ENCODE measurements at regions not wholly inside any gene's neighbourhood (a gene's known extent, or its start where the extent isn't known, plus 50 kb on each side); places are given as distances from the start of the nearest gene placed in this dataset.

DNA sequence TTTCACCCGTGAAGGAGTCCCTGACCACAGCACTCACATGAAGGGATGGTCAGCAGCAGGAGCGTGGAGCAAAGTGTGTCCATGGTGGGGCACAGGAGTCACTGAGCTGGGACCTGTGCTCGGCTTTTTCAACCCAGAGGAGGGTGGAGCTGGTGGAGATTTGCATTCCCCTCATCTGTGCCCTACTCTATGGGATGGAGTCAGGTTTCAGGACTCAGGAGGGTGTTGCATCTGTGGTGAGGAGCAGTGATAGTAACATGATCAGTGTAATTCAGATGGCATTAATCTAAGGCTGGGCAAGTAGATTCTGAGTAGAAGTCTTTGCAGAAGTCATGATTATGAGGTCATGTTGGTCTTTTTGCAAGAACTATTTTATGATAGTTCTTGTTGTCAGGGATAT lies 511.9 kb downstream of the TMEM121 start:
- TF ChIP-seq, protein P1, sequence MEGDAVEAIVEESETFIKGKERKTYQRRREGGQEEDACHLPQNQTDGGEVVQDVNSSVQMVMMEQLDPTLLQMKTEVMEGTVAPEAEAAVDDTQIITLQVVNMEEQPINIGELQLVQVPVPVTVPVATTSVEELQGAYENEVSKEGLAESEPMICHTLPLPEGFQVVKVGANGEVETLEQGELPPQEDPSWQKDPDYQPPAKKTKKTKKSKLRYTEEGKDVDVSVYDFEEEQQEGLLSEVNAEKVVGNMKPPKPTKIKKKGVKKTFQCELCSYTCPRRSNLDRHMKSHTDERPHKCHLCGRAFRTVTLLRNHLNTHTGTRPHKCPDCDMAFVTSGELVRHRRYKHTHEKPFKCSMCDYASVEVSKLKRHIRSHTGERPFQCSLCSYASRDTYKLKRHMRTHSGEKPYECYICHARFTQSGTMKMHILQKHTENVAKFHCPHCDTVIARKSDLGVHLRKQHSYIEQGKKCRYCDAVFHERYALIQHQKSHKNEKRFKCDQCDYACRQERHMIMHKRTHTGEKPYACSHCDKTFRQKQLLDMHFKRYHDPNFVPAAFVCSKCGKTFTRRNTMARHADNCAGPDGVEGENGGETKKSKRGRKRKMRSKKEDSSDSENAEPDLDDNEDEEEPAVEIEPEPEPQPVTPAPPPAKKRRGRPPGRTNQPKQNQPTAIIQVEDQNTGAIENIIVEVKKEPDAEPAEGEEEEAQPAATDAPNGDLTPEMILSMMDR (IDR thresholded peaks at IDR 0.05; ENCODE audit: low read depth, low read length, missing input control) = no peak
- TF ChIP-seq RAD21 (IDR thresholded peaks at IDR 0.05) (no peak), JUND (IDR thresholded peaks at IDR 0.05) (no peak), FOXA1 (IDR thresholded peaks at IDR 0.05) (no peak), YY1 (IDR thresholded peaks at IDR 0.05) (no peak), GABPA (IDR thresholded peaks at IDR 0.05 in 1 of 2, conservative IDR thresholded peaks at IDR 0.05 in 1 of 2) (no peak), TAF1 (conservative IDR thresholded peaks at IDR 0.05) (no peak), EGR1 (IDR thresholded peaks at IDR 0.05; ENCODE audit: low read depth in 2 of 2) (no peak), SP1 (IDR thresholded peaks at IDR 0.05) (no peak), HNF4G (IDR thresholded peaks at IDR 0.05) (no peak)
- TF ChIP-seq, protein P2, sequence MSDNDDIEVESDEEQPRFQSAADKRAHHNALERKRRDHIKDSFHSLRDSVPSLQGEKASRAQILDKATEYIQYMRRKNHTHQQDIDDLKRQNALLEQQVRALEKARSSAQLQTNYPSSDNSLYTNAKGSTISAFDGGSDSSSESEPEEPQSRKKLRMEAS (IDR thresholded peaks at IDR 0.05) = no peak
- TF ChIP-seq, protein P3, sequence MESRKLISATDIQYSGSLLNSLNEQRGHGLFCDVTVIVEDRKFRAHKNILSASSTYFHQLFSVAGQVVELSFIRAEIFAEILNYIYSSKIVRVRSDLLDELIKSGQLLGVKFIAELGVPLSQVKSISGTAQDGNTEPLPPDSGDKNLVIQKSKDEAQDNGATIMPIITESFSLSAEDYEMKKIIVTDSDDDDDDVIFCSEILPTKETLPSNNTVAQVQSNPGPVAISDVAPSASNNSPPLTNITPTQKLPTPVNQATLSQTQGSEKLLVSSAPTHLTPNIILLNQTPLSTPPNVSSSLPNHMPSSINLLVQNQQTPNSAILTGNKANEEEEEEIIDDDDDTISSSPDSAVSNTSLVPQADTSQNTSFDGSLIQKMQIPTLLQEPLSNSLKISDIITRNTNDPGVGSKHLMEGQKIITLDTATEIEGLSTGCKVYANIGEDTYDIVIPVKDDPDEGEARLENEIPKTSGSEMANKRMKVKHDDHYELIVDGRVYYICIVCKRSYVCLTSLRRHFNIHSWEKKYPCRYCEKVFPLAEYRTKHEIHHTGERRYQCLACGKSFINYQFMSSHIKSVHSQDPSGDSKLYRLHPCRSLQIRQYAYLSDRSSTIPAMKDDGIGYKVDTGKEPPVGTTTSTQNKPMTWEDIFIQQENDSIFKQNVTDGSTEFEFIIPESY (IDR thresholded peaks at IDR 0.05) = no peak
- TF ChIP-seq, protein P4, sequence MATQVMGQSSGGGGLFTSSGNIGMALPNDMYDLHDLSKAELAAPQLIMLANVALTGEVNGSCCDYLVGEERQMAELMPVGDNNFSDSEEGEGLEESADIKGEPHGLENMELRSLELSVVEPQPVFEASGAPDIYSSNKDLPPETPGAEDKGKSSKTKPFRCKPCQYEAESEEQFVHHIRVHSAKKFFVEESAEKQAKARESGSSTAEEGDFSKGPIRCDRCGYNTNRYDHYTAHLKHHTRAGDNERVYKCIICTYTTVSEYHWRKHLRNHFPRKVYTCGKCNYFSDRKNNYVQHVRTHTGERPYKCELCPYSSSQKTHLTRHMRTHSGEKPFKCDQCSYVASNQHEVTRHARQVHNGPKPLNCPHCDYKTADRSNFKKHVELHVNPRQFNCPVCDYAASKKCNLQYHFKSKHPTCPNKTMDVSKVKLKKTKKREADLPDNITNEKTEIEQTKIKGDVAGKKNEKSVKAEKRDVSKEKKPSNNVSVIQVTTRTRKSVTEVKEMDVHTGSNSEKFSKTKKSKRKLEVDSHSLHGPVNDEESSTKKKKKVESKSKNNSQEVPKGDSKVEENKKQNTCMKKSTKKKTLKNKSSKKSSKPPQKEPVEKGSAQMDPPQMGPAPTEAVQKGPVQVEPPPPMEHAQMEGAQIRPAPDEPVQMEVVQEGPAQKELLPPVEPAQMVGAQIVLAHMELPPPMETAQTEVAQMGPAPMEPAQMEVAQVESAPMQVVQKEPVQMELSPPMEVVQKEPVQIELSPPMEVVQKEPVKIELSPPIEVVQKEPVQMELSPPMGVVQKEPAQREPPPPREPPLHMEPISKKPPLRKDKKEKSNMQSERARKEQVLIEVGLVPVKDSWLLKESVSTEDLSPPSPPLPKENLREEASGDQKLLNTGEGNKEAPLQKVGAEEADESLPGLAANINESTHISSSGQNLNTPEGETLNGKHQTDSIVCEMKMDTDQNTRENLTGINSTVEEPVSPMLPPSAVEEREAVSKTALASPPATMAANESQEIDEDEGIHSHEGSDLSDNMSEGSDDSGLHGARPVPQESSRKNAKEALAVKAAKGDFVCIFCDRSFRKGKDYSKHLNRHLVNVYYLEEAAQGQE (IDR thresholded peaks at IDR 0.05) = no peak
- TF ChIP-seq, protein P5, sequence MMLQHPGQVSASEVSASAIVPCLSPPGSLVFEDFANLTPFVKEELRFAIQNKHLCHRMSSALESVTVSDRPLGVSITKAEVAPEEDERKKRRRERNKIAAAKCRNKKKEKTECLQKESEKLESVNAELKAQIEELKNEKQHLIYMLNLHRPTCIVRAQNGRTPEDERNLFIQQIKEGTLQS (IDR thresholded peaks at IDR 0.05) = no peak
